NCI-H2029 (cell line): ENCODE measurements at regions not wholly inside any gene's neighbourhood (a gene's known extent, or its start where the extent isn't known, plus 50 kb on each side); places are given as distances from the start of the nearest gene placed in this dataset.
A peak's percentile ranks its signal among the peaks of the same experiment; 100 is the strongest.
"Not testable (repeated sequence)": the region's sequence is repeated elsewhere in the genome, so short reads cannot be mapped to it uniquely, and the experiment has no call there.

Source experiments
- DNase-seq: peaks from one replicate; lab custom pipeline; 2025; lab: John Stamatoyannopoulos, UW

DNA sequence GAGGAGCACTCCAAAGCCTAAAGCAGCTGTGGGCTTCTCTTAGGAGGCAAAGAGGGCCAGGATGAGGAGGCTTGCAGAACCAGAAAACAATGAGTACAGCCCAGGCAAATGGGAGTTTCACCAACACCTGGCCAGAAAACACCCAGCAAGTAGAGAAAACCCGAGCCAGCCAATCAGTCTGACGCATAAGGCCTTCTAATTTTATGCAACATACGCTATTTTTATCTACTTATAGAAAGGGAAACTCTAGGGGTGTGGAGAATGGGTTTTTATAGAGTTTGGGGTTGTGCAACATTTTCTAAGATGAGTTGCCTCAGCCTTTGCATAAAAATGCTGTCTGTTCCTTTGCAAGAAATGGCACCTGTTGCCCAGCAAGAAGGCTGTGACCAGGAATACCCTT lies 529.0 kb upstream of the CDH5 start:
- no peak for DNase-seq

DNA sequence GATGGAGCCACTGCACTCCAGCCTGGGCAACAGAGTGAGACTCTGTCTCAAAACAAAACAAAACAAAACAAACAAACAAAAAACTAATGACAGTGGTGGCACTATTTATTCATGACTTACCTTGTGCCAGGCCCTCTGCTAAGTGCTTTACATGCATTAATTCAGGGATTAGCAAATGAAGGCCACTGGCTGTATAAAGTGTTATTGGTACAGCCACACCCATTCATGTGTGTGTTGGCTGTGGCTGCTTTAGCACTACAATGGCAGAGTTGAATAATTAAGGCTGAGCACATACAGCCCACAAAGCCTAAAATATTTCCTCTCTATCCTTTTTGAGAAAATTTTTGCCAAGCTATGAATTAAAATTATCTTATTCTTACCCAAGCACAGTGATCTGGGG lies 531.8 kb upstream of the CDH5 start:
- peak; percentile 19 for DNase-seq

DNA sequence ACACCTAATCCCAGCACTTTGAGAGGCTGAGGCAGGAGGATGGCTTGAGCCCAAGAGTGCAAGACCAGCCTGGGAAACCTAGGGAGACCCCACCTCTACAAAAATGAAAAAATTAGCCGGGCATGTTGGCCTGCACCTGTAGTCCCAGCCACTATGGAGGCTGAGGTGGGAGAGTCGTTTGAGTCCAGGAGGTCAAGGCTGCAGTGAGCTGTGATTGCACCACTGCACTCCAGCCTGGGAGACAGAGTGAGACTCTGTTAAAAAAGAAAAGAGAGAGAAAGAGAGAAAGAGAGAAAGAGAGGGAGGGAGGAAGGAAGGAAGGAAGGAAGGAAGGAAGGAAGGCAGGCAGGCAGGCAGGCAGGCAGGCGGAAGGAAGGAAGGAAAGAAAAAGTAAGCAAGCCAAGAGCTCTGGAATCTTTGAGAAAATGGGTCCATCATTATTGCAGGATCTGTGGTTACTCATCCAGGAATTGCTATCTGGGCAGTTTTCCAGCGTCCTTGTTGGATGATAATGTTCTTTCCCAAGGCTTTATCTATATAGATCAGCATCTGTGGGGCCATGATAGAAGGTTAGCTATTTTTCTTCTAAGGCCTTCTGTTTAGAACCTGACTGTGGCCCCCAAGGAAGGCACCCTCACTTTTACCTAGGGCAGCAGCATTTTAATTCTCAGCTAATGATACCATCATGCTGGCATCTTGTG lies 533.2 kb upstream of the CDH5 start:
- DNase-seq: no peak

DNA sequence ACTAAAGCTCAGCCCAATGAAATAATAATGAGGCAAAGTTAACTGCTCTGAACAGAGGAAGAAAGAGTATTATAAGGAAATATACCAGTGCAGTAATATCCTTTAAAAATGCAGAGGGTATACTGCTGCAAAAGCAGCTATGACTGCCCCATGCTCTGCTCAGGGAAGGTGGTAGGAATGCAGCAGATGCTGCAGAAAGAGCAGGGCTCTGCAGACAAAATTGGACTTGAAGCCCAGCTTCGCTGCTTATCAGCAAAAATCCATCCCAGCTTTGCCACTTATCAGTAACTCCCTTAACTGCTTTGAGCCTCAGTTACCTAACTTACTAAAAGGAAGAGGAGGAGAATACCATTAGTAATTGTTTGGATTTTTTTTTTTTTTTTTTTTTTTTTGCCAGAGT lies 533.8 kb upstream of the CDH5 start:
- no peak for DNase-seq

DNA sequence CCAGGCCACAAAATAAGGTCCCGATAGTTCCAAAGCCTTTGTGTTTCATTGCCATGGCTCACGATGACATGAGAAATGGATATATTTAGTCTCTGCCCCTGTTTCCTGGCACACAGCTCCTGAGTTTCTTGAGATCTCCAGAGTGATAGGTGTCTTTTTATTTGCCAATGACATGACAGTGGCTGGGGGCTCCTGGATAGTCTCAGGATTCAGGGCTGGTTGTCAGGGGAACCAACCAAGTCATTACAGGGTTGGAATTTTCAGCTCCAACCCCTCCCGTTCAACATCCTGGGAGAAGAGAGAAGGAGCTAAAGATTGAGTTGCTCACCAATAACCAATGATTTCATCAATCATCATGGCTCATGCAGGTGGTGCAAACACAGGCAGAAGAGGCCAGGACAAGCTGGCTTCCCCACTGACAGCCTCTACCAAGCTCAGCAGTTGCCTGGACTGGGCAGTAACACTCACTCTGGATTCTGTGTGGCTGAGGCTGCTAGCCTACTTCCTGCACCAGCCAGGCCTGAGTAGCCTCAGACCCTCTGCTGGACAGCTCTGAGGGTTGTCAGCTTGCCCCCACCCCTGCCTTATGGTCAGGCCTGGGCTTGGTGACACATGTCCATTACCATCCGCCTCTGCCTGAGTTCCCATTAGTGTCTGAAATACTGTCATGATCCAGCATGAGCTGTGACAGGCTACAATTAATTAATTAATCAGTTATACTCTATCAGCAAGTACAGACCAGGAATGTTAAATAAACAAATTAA lies 534.4 kb upstream of the CDH5 start:
- DNase-seq: no peak

DNA sequence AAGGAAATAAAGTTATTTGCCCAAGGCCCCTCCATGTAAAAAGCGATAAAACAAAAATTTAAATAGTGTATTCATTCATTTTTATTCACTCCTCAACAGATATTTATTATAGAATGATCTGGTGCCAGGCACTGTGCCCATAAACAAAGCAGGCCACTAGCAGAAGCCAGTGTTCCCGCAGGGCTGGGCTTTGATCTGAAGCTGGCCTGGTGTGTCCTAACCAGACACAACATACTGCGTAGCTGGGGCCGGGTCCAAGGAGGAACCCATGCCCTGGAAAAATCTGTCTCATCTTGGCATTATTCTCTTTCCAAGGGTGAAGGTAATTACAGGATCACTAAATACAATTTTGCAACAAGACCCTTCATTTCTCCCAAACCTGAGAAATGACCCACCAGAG lies 537.4 kb upstream of the CDH5 start:
- no peak for DNase-seq

DNA sequence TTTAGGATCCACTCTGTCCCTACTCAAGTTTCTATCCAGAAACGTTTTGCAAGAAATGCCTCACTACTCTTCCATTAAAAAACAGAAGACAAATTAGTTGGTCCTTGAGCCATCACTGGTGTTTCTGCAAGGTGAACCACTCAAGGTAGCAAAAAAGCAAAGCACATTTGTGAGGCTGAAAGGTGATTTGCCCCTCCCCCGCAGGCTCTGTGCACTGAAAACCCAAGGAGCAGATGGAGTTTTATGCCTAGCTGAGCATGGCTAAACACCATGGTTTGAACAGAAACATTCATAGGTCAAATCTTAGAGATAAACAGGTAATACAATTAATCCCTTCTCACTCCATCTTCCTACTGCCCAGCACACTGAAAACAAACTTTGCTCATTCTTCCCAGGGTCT lies 538.2 kb upstream of the CDH5 start:
- no peak for DNase-seq

DNA sequence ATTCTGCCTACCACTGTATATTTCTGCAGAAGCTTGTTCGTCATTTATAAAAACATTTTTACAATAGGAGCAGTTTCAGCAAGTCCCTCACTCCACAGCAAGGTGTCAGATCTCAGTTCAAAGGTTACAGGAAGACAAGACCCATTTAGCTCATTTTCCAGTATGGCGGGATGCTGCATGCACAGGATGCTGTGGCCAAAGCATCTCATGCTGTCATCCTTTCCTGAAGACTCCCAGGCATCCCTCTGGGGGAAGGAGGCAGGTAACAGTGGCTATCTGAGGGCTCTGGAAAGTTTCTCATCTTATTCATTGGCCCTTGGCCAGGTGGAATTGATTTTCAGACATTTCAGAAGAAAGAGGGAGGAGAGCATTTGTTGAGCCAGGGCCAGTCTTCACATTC lies 539.3 kb upstream of the CDH5 start:
- no peak for DNase-seq

DNA sequence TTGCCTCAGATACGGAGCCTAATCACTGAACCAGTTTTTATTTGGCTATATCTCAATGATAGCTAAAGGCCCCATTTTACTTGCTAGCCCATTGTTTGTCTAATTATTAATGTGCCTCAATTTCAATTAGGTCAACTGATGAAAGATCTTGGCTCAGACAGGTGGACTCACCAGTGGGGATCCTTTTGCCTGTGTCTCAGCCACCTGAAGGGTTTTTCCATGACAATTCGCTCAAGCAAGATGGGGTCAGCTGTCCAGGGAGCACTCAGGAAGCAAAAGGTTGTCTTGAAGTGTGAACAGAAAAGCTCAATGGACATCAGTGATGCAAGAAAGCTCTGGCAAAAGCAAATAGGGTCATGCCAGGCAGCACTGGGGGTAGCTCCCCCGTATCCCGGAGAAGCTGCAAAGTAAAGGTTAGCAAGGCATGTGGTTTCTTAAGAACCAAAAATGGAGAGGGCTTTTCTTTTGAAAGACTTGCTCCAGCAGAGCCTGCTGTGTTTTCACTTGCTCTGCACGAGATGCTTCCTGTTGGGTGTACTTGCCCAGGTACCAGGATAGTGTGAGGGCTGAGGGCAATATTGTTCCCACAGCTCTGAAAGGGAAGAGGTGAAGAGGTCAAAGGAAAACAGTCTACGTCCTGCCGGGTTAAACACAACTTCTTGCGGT lies 541.2 kb upstream of the CDH5 start:
- DNase-seq: no peak

DNA sequence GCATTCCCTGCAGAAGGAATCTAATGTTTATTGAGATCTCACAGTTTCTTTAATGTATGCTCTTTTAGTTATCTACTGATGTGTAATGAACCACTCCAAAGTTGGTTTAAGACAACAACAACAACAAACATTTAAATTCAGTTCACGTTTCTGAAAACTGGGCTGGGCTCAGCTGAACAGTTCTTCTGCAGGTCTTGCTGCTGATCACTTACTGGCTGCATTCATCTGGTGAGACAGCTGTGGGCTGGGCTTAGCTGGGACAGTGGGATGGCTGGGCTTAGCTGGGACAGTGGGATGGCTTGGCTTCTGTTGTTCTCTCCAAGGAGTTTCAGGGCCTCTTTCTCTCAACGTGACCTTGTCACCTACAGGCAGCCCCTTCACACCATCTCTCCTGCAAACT lies 544.3 kb upstream of the CDH5 start:
- no peak for DNase-seq

DNA sequence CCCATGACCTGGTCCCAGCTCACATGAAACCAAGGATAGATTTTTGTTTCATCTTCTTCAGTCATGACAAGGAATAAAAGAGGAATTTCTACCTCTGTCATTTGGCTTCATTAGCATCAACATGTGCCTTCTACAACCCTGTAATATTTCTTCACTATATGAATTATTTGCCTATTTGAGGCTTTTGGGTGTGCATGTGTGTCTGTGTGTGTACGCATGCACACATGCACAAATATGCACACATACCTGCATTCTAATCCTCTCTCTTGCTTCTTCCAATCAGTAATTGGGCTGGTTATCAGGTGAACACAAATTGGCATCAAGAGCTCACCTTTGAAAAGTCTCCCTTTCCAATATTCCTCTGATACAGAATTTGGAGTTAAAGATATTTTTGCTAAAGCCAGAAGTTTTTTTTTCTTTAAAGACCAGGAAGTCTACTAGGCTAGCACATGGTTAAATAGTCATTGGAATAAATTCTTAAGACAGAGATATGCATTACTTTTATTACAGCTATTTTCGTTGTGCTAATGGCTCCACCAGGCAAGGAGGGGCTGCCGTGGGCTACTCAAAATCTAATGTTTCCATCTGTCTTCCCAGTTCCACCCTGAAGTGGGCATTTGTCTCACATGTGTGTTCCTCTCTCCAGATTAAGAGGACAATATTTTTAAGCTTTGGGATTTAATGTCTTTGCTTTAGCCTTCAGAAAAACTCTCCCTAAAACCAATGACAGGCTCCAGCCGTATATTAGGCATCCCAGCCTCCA lies 547.2 kb upstream of the CDH5 start:
- no peak for DNase-seq

DNA sequence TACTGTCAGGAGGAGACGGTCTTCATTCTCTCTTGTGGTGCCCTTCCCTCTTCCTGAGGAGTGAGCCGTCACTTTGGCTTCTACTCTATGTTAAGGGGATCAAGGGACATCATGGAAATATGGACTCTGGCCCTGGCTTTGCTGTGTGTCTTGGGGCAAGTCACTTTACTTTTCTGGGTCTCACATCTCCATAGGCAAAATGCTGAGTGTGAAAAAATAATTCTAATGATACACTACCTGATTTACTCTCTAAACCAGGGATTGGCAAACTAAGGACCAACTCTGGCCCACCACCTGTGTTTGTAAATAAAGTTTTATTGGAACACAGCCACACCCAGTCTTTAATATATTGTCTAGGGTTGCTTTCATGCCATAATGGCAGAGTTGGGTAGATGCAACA lies 548.7 kb upstream of the CDH5 start:
- DNase-seq: no peak

DNA sequence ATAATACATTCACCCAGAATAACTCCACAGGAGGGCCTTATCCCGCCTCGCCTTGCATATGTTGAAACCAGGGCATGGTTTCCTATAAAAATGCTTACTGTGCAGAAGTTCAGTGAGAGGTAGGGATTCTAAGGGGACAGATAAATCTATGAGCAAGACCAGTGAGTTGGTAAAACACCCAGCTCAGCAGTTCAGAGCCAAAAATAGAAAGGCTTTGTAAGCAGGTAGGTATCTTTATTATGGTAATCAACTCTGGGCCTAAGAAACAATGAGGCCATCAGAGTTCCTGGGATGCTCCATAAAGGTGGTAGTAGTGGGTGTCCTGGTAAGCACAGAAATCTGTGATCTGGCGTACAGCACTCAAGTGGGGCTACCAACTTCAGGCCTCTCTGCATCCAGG lies 549.4 kb upstream of the CDH5 start:
- DNase-seq: no peak

DNA sequence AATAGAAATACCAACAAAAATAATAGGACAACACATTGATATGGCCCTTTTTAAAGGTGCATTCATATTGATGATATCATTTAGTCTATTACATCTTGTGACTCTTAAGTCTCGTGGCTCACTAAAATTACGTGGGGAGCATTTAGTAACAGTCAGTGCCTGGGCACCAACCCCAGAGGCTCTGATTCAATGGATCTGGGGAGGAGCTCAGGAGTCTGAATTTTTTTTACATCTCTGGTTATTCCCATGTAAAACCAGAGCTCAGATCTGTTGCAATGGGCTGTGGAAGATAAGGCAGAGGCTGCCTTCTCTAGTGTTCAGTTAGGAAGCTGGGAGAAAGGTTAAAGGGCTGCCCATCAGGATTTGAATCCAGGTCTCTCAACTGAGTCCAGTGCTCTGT lies 549.9 kb upstream of the CDH5 start:
- DNase-seq: no peak

DNA sequence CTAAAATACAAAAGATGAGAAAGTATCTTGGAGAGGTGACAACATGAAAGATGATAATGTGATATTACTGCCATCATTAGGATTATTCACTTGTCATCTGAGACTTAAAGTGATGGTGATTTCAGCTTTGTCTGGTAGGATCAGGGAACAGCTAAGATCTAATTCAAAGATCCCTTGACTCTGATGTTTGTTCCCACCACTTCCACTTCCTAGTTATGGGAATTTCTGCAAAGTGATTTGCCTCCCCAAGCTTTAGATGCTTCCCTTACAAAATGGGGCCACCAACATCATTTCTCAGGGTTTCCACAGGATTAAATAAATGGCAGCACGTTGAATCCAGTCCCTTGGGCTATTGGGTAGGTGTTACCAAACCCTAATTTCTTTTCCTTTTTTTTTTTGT lies 550.8 kb upstream of the CDH5 start:
- DNase-seq: no peak

DNA sequence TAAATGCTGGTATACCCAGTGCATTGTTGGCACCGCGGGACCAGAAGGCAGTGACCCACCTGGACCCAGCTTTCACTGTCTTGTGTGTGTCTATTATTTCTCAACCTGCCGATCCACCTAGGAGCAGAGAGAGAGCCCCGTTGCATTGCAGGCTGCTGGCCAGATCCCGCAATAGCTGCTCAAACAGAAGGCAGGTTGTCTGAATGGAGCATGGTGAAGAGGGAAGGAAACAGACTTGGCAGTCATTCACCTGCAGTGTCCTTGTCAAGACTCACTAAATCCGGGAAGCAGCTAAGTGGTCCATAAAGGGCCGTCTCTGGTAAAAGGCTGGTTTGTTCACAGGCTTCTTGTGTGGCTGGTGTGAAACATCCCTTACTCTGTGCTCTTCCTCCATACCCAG lies 552.6 kb upstream of the CDH5 start:
- DNase-seq: peak; percentile 56

DNA sequence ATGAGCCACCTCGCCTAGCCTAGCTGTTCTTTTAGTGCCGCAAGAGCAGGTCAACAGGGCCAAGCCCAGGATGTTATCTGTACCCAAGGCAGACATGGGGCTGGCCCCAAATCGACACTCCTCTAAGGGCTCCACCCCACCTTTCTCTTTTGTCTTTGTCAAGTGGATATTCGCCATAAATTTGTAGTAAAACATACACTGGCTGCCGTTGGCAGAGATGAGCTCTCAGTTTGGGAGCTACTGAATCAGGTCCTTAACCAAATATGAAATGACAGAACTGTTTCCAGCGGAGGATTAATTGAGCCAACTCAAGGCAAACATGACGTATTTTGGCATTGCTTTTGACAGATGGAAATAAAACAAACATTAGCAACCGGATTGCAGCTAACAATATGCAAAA lies 556.9 kb upstream of the CDH5 start:
- peak; percentile 67 for DNase-seq

DNA sequence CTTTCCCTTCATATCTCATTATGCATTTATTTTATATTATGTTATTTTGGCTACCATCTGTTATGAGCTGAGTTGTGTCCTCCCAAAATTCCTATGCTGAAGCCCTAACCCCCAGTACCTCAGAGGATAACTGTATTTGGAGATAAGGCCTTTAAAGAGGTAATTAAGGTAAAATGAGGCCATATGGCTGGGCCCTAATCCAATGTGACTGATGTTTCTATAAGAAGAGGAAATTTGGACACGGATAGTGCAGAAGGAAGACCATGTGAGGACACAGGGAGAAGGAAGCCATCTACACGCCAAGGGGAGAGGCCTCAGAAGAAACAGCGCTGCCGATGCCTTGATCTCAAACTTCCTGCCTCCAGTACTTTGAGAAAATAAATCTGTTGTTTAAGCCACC lies 557.7 kb upstream of the CDH5 start:
- DNase-seq: no peak

DNA sequence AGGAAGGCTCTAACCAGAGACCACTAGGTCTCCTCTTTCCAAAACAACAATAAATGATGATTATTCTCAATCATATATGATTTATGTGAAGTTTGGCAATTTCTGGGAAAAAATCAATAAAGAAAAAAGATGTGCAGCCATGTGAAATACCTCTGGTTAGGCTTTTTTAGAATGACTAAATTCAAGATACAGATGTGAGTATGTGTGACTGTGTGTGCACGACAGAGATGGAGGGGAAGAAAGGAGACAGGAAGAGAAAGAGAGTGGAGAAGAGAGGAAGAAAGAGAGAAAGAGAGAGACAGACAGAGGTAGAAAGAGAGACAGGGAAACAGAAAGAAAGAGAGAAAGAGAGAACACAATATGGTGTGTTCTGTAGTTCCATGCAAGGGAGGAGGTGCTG lies 558.6 kb upstream of the CDH5 start:
- no peak for DNase-seq

DNA sequence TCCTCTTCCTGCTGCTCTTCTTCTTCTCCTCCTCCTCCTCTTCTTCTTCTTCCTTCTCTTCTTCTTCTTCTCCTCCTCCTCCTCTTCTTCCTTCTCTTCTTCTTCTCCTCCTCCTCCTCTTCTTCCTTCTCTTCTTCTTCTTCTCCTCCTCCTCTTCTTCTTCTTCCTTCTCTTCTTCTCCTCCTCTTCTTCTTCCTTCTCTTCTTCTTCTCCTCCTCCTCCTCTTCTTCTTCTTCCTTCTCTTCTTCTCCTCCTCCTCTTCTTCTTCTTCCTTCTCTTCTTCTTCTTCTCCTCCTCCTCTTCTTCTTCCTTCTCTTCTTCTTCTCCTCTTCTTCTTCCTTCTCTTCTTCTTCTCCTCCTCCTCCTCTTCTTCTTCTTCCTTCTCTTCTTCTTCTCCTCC lies 560.8 kb upstream of the CDH5 start:
- DNase-seq: not testable (repeated sequence)

DNA sequence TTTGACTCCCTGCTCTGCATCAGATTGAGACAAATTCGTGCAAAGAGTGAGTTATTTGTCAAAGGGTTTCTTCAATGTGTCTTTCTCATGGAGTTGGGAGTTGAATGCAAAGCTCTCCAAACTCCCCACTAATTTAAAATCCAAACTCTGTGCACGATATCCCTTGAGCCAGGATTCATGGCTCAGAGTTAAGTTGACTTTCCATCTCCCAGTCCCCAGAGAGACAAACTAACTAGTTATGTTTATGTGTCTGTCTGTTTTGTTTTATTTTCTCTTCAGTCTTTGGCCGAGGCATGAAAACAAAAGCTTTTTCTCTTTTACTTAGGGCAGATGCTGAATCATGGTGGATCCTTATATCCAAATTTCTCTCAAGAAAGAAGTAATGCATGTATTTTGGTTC lies 570.0 kb upstream of the CDH5 start:
- no peak for DNase-seq

DNA sequence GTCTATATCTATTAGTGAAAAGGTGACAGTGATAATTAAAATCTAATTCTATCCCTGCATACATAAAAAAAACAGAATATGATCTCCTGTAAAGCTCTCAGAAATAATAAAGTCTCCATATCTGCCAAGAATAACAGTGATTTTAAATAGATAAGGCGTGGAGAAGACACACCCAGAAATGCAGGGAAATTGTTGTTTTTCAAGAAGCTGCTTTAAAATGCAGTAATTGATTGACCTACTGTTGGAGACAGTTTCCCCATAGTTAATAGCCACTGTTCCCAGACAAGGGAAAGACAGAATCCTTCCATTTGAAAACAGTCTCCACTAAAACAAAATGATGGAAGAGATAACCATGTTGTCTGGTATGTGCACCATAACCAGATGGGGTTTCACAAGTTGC lies 571.5 kb upstream of the CDH5 start:
- no peak for DNase-seq

DNA sequence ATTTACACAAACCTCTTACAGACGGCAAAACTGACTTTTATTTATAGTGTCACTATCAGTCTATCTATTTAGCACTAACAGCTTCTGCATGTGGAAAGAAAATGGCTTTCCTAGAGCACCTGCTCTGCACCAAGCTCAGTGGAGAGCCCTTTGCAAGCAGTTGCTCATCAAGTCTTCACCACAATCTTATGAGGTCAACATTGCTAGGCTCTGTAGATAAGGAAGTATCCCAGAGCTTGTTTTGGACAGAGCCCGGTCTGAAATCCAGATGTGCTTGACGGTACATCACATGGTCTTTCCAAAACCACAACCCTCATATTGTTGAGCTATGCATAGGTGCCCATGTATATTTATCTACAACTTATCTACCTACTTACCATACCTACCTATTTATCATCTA lies 572.7 kb upstream of the CDH5 start:
- DNase-seq: no peak
